GM19452 (cell line): ENCODE measurements at regions not wholly inside any gene's neighbourhood (a gene's known extent, or its start where the extent isn't known, plus 50 kb on each side); places are given as distances from the start of the nearest gene placed in this dataset.
A peak's percentile ranks its signal among the peaks of the same experiment; 100 is the strongest.
"Not testable (repeated sequence)": the region's sequence is repeated elsewhere in the genome, so short reads cannot be mapped to it uniquely, and the experiment has no call there.

Experiments
- ATAC-seq: cut with Tn5 transposase; IDR thresholded peaks from one replicate; pipeline ENCODE4 v1.9.1; 2021; ENCODE audit not compliant: unreplicated experiment

DNA sequence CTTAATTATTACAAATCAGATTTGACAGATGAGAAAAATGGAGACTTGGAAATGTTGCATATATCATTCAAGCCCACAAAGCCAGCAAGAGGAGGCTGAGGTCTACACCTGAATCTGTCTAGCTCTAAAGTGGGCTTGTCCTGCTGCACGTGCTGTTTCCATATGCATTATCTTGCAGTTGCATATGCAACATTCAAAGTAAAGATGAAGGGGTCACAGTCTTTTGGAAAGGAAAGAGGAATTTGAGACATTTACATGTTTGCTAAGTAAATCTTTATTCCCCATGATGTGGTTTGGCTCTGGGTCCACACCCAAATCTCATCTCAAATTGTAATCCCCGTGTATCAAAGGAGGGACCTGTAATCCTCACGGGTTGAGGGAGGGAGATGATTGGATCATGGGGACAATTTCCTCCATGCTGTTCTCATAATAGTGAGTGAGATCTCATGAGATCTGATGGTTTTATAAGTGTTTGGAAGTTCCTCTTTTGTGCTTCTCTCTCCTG lies 98.3 kb downstream of the BACH1 start:
- no peak for ATAC-seq

DNA sequence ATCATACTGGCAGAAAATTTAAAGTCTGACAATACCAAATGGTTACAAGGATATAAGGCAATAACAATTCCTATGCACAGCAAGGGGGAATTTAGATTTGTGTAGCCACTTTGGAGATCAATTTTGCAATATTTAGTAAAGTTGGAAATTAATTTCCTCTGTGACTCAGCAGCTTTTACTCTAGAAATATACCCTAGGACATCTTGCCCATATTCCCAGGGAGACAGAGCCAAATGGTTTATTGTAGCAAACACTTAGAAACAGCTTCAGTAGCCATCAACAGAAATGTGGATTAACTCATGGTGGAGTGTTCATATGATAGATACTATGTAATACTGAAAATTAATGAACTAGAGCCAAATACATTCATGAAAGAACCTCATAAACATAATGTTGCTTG lies 104.6 kb downstream of the BACH1 start:
- no peak for ATAC-seq

- ATAC-seq = no peak
These were observed 105.3 kb downstream of the BACH1 start for GRCh38 chr21:29403922-29404538.

DNA sequence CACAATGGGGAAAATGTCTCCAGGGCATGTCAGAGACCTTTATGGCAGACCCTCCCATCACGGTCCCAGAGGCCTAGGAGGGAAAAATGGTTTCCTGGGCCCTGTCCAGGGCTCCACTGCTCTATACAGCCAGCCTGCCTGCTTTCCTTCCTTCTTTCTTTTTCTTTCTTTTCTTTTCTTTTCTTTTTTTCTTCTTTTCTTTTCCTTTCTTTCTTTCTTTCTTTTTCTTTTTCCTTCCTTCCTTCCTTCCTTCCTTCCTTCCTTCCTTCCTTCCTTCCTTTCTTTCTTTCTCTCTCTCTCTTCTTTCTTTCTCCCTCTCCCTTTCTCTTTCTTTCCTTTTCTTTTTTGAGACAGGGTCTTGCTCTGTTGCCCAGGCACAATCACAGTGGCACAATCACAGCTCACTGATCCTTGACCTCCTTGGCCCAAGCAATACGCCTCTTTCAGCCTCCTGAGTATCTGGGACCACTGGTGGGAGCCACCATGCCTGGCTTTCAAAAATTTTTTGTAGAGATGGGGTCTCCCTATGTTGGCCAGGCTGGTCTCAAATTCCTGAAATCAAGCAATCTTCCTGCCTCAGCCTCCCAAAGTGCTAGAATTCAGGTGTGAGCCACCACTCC lies 106.9 kb downstream of the BACH1 start:
- ATAC-seq = no peak

DNA sequence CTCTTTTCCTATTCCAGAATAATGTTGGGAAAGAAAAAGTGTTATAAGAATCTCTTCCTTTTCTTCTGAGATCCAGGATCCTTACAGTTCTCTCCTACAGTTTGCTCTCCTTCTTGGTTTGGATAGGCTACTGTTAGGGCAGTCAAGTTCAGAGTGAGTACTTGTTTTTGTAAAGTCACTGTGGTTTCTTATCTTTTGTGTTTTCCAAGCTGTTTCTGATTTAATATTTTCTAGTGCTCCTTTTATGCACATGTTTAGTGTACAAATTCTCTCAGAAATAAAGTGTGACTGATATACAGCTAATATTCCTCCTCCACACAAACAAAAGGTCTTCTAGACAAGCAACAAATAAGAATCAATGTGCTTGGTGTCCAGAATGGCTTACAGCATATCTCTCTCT lies 107.7 kb downstream of the BACH1 start:
- ATAC-seq = no peak

- ATAC-seq = no peak
These were observed 108.8 kb downstream of the BACH1 start for GRCh38 chr21:29407571-29407970.

DNA sequence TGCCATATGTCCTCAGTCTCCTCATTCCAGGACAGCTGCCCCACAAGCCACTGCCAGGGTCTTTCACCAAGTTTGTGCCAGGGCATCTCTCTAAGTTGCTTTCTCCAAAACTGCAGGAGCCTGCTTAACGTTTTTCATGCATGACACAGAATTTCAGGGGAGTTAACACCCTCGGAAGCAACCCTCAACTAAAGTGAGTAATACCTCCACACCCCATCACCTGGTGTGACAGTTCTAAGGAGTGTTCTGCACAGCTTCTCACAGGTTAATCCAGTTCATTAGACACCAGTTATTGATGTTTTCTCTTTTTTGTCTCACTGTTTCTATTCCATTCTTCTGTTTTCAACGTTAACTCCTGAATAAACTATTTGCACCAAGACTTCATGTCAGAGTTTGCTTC lies 115.0 kb downstream of the BACH1 start:
- no peak for ATAC-seq

DNA sequence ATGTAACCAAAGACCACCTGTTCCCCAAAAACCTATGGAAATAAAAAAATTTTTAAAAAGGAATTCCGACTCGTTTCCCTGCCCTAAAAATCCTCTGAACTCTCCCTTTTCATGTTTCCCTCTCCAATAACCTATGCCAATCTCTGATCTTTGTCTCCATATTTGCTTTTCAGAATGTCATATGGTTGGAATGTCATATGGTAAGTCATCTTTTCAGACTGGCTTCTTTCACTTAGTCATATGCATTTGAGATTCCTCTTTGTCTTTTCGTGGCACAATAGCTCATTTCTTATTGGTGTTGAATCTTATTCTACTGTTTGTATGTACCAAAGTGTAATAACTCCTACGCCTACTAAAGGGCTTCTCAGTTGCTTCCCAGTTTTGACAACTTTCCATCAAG lies 117.5 kb downstream of the BACH1 start:
- no peak for ATAC-seq

DNA sequence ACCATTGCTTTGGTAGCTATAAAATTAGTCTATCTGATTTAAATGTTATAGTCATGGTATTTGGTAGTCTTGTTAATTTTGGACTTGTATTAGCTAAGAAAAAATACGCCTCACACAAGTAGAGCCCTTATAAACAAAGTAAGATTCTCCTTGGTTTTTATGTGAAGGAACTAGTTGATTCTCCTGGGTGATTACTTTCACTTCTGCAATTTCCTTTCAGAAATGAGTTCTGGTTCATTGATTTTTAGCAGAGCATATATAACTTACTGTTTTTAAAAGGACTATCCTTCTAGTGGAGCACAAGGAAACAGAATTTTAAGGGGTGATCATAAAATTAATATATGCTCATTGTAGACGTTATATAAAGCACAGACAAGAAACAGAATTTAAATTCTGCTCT lies 120.1 kb downstream of the BACH1 start:
- ATAC-seq = peak; percentile 86

DNA sequence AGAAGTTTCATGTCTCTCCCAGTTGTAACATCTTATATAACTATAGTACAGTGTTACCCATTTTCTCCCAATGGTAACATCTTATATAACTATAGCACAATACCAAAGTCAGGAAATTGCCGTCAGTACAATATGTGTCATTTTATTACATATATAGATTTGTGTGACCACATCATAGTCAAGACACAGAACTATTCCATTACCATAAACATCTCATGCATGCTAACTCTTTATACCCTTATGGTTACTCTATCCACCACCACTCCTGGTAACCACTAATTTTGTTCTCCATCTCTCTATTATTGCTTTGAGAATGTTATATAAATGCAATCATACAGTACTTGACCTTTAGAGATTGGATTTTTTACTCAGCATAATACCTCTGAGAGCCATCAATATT lies 120.7 kb downstream of the BACH1 start:
- ATAC-seq = no peak

- ATAC-seq = no peak
These were observed 124.6 kb downstream of the BACH1 start for GRCh38 chr21:29423099-29423870.

- ATAC-seq = no peak
These were observed 126.0 kb downstream of the BACH1 start for GRCh38 chr21:29424728-29425127.

GRCh38 chr21:29429218-29429617 lies 130.5 kb downstream of the BACH1 start:
- ATAC-seq = no peak

GRCh38 chr21:29430030-29430429 lies 131.3 kb downstream of the BACH1 start:
- ATAC-seq = no peak

GRCh38 chr21:29430576-29430975 lies 131.9 kb downstream of the BACH1 start:
- no peak for ATAC-seq

DNA sequence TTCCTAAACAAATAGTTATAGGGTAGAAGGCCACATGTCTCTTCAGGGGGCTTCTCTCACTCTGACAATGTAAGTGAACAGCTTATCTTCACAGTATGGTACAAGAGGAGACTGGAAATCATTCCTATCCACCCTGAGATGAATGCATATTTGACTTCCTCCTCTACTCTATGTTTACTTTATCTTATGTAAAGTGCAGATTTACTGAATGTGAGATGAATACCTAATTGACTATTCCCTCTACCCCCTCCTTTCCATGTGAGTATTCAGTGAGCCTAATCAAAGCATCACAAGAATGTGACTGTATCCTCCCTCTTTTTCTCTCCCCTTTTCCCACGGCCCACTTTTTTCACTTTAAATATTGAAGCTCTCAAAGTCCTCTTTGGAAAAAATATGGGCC lies 132.5 kb downstream of the BACH1 start:
- no peak for ATAC-seq

- no peak for ATAC-seq
These were observed 133.0 kb downstream of the BACH1 start for GRCh38 chr21:29431680-29432079.

DNA sequence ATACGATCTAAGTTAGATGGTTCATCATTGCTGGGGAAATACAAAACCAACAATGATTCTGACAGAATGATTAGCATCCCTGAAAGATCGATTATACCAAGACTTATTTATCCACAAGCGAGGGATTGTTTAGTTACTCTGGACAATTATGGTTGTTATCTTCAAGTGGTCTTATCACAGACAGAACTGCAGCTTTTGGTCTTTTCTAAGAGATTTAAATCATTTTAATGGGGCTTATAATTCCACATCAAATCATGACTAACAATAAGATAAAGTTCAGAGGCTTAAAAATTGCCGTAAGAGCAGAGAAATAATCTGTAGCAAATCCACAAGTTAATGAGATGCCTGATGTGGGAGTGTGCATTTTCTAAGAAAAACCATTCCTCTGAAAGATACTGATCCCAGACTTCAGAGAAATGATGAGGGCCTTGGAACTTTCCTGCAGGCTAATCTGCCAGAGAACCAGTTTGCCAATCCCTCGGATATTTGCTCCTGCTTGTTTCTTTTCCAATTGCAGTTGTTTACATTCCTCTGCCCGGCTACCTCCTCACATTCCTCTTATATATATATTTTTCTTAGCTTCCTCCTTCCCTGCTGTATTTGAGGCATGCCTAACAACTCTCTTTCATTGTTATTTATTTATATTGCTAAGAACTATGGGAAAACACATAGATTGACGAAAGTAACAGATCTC lies 134.8 kb downstream of the BACH1 start:
- no peak for ATAC-seq

DNA sequence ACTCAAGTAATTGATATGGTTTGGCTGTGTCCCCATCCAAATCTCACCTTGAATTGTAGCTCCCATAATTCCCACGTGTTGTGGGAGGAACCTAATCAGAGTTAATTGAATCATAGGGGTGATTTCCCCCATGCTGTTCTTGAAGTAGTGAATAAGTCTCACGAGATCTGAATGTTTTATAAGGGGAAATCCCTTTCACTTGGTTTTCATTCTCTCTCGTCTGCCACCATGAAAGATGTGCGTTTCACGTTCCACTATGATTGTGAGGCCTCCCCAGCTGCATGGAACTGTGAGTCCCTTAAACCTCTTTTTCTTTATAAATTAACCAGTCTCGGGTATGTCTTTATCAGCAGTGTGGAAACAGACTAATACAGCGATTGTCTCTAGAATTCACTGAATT lies 135.4 kb downstream of the BACH1 start:
- ATAC-seq = no peak

DNA sequence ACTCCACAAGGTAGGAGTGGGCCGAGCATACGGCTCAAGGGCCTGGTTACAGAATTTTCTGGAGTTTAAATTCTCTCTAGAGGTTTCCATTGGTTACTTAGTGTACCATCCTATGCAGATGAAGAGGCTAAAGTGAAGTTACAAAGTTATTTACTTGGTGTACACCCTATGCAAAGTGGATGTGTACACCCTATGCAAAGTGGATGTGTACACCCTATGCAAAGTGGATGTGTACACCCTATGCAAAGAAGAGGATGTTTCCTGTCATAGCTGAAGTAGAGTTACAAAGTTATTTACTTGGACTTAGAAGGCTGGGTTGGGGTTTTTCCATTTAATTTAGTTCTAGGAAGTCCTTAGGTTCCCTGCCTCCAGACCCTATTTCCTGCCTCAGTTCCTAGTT lies 136.3 kb downstream of the BACH1 start:
- ATAC-seq = not testable (repeated sequence)

GRCh38 chr21:29436143-29436542 lies 137.4 kb downstream of the BACH1 start:
- ATAC-seq = no peak

- ATAC-seq = no peak
These were observed 137.9 kb downstream of the BACH1 start for GRCh38 chr21:29436650-29437049.
